Loucy (cell line): ENCODE measurements at regions not wholly inside any gene's neighbourhood (a gene's known extent, or its start where the extent isn't known, plus 50 kb on each side); places are given as distances from the start of the nearest gene placed in this dataset.

Source experiments
- CTCF ChIP-seq: fragments of 200-600 bp; sonication (generic); conservative IDR thresholded peaks from 2 replicates; pipeline ENCODE4 v1.5.1; 2014; ENCODE audit warnings: mild to moderate bottlenecking, antibody characterized with exemption, low read length
- EZH2phosphoT487 ChIP-seq: fragments of 200-600 bp; IDR thresholded peaks from 2 replicates; pipeline ENCODE4 v1.6.1; 2018; ENCODE audit warnings: antibody characterized with exemption, mild to moderate bottlenecking, moderate library complexity, borderline replicate concordance

GRCh38 chr5:12367973-12368372, 463.7 kb upstream of the CTNND2 start:
- TF ChIP-seq EZH2phosphoT487: no peak
- no peak for TF ChIP-seq CTCF
